Neural progenitor cell (in vitro differentiated cells): ENCODE measurements at regions not wholly inside any gene's neighbourhood (a gene's known extent, or its start where the extent isn't known, plus 50 kb on each side); places are given as distances from the start of the nearest gene placed in this dataset.

ENCODE experiments used
- EZH2 ChIP-seq: fragments of 200-600 bp; sonication (generic); IDR thresholded peaks from 2 replicates; pipeline ENCODE4 v1.6.1; 2017; ENCODE audit warnings: antibody characterized with exemption, mild to moderate bottlenecking, moderate library complexity
- TF ChIP-seq, protein P1 (sequence below): fragments of 200-600 bp; sonication (generic); IDR thresholded peaks from 2 replicates; pipeline ENCODE4 v1.5.1; 2017; ENCODE audit warnings: antibody characterized with exemption, mild to moderate bottlenecking

DNA sequence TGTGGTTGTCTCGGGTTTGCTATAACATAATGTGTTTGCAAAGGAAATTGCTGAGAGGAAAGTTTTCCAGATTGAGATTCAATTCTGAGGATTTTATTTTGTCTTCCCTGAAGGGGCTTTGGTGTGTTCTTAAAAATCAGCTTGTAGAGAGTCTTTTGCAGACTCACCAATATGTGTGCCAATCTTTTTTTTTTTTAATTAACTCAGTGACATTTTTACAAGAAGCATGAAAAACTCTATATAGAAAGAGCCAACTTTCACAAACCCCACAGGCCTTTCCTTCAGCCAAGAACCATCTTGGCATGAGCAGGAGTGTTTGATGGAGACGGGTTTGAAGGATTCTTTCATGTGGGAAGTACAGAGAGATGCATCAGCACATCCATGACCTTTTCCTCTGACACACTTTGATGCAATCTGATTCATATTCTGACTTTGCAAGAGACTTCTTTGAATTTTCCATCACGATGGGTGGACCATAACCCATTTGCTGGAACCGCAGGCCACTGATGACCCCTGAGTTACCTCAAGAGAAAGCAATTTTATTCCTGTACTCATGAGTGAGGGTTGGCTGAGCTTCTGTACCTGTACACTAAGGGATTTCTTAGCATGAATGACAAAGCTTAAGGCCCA is 892.6 kb downstream of the XPNPEP1 start:
- TF ChIP-seq, protein P1, sequence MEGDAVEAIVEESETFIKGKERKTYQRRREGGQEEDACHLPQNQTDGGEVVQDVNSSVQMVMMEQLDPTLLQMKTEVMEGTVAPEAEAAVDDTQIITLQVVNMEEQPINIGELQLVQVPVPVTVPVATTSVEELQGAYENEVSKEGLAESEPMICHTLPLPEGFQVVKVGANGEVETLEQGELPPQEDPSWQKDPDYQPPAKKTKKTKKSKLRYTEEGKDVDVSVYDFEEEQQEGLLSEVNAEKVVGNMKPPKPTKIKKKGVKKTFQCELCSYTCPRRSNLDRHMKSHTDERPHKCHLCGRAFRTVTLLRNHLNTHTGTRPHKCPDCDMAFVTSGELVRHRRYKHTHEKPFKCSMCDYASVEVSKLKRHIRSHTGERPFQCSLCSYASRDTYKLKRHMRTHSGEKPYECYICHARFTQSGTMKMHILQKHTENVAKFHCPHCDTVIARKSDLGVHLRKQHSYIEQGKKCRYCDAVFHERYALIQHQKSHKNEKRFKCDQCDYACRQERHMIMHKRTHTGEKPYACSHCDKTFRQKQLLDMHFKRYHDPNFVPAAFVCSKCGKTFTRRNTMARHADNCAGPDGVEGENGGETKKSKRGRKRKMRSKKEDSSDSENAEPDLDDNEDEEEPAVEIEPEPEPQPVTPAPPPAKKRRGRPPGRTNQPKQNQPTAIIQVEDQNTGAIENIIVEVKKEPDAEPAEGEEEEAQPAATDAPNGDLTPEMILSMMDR, result no peak
- no peak for TF ChIP-seq EZH2
